T-helper 2 cell (primary cell): ENCODE measurements at regions not wholly inside any gene's neighbourhood (a gene's known extent, or its start where the extent isn't known, plus 50 kb on each side); places are given as distances from the start of the nearest gene placed in this dataset.

Source experiments
- DNase-seq, 5 experiments: peaks; one replicate each; pipeline versions ENCODE4 v3.0.0 to v3.0.0-alpha.2; 2012 to 2022

- DNase-seq, result no peak
Measured at GRCh38 chr1:201751872-201752271, 77.1 kb upstream of the IPO9 start.

- no peak for DNase-seq
Measured at GRCh38 chr1:201752333-201752732, 76.6 kb upstream of the IPO9 start.

DNA sequence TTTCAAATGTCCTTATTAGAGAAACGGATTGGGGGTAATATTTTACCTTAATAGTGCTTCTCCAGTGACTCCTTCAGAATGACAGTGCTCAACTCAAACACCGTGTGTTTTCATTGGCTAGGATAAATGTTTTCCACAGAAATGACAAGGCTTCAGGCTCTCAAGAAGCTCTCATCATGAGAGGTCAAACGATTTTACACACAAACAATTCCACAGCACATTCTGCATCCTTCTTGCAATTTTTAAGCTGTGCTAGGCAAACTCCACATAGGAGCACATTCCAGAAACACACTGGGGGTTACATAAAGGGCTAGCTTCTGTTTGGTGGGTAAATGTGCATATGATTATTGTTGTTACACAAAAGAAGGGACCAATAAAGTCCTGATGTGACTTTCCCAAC is 75.5 kb upstream of the IPO9 start:
- no peak for DNase-seq

GRCh38 chr1:201754353-201754752 is 74.6 kb upstream of the IPO9 start:
- no peak for DNase-seq

DNA sequence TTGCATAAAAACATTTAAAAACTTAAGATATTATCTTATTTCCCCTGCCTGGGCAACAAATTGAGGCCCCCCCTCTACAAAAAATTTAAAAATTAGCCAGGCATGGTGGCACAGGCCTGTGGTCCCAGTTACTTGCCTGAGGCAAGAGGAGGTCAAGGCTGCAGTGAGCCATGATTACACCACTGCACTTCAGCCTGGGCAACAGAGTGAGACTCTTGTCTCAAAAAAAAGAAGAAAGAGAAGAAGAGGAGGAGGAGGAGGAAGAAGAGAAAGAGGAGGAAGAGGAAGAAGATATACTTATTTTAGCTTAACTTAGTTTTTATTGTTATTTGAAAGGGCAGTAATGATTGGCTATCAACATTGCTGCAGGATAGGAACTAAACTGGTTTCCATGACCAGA is 73.8 kb upstream of the IPO9 start:
- DNase-seq, result no peak

- DNase-seq, result no peak
Measured at GRCh38 chr1:201756406-201756805, 72.6 kb upstream of the IPO9 start.

- no peak for DNase-seq
Measured at GRCh38 chr1:201758499-201759050, 70.4 kb upstream of the IPO9 start.

DNA sequence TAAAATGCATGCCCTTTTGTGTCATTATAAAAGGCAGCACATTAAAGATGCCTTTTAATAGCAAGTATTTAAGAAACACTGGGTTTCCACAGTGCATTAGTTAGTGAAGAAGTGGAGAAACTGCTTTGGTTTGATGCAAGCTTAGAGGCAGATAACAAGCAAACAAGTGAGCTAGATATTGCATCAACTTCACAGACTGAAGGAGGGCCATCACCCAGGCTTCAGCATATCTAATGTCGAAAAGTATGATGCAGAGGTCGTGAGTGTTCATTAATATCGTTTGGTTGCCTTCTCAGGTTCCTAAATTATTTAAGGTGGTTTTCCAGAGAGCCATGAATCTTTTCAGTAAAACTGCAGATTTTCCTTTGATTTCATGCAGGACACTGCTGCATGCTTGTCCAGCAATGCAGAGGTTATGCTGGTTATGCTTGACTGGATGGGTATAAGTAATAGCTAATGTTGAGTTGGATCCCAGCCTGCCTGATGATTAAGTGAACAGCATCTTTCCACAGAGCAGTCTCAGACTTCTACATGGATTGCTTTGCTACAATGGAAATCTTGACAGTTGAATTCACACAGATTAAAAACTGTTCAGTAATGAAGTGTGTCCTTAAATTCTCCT is 69.7 kb upstream of the IPO9 start:
- no peak for DNase-seq

- DNase-seq, result no peak
Measured at GRCh38 chr1:201760516-201760915, 68.4 kb upstream of the IPO9 start.

DNA sequence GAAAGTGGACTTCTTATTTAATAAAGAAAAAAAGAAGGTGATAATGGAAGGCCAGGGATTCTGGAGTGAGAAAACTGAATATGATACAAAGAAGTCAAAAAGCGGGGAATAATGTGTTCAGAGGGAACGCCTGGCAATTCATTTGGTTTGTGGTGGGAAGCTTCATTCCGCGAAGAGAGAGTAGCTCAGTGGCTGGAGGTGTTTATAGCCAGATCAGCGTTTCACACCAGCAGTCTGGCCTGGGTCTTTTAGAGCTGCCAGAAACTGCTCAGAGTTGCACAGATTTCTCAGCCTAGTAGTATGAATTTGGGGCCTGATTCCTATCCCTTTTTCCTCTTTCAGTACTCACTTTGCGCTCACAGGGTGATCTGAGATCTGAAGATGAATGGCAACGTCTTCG is 67.8 kb upstream of the IPO9 start:
- DNase-seq, result no peak

GRCh38 chr1:201761871-201762270 is 67.1 kb upstream of the IPO9 start:
- DNase-seq, result no peak

DNA sequence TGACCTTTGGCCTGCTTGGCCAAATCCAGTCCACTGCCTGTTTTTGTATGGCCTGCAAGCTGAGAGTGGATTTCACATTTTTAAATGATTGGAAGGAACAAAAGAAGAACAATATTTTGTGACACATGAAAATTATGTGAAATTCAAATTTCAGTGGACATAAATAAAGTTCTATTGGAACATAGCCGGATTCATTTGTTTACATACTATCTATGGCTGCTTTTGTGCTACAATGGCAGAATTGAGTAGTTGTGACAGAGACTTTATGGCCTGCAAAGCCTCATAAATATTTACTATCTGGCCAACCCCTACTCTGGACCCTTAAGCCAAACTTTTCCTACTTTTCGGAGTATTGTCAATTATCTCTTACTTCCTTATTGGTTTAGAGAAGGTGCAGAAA is 66.6 kb upstream of the IPO9 start:
- DNase-seq, result no peak

- DNase-seq, result no peak
Measured at GRCh38 chr1:201763455-201764140, 65.4 kb upstream of the IPO9 start.

DNA sequence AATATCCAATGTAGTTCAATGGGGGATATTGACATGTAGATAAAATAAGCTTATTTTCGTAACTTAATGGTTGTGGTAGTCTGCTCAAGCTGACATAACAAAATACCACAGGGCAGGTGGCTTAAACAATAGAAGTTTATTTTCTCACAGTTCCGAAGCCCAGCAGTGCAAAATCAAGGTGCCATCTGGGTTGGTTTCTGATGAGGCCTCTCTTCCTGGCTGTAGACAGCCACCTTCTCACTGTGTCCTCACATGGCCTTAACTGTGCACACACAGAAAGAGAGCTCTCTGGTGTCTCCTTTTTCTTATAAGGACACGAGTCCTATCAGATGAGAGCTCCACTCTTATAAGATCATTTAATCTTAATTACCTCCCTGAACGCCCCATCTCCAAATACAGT is 64.8 kb upstream of the IPO9 start:
- DNase-seq, result no peak

GRCh38 chr1:201764579-201764978 is 64.4 kb upstream of the IPO9 start:
- no peak for DNase-seq

GRCh38 chr1:201766131-201766866 is 62.7 kb upstream of the IPO9 start:
- no peak for DNase-seq

DNA sequence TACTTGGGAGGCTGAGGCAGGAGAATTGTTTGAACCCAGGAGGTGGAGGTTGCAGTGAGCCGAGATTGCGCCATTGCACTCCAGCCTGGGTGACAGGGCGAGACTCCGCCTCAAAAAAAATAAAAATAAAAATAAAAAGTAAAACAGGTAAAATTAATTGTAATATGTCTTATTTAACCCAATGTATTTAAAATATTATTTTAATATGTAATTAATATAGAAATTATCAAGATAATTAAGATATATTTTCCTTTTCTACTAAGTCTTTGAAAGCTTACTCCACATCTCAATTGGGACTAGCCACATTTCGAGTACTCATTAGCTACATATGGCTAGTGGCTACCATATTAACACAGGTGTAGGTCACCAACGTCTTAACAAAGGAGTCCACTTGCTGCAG is 61.6 kb upstream of the IPO9 start:
- DNase-seq, result no peak

GRCh38 chr1:201769072-201769471 is 59.9 kb upstream of the IPO9 start:
- no peak for DNase-seq

DNA sequence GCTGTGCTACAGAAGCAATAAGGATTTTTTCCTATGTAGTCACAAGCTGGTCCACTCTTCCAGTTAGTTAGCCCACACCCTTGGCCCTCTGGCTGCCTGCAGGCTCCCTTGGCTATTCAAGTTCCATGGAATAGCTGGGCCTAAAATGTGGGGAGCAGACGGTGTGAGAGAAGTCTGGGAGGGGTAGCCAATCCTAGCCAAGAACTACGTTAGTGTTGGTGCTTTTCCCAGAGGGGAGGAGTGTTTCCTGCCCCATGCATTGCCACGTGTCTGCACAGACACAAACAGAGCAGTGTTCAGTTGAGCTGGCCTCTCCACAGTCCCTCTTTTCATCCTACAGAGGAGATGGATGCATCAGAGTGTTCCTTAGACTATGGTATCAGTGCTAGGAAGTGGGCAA is 59.0 kb upstream of the IPO9 start:
- DNase-seq, result no peak

DNA sequence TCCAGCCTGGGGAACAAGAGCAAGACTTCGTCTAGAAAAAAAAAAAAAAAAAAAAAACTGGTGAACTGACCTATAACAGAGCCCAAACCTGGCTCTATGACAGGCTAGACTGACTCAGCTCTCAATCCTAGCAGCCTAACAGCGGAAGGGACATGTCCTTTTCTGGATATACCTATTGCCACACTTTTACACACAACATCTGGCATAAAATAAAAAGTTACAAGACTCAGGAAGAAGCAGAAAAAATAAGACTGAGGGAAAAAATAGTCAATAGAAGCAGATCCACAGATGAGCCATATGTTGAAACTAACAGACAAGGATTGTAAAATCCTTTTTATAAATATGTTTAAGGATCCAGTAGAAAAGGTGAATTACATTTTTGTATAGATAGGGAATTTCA is 57.5 kb upstream of the IPO9 start:
- no peak for DNase-seq

DNA sequence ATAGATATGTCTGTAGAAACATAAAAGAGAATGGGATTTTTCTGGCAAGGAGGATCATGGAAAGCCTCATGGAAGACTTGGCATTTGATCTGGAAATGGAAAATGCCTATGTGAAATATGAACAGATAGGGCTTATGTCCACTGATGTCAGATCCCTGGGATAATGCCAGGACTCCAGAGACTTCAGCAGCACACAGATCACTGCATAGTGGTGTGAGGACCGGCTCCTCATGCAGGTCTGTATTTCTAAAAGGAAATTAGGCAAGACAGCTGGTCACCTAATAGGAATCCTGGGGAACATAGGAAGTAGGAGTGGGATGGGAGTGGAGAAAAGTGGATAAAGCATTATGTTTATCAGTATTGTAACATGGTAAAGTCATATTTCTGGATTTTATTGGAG is 56.8 kb upstream of the IPO9 start:
- DNase-seq, result no peak

DNA sequence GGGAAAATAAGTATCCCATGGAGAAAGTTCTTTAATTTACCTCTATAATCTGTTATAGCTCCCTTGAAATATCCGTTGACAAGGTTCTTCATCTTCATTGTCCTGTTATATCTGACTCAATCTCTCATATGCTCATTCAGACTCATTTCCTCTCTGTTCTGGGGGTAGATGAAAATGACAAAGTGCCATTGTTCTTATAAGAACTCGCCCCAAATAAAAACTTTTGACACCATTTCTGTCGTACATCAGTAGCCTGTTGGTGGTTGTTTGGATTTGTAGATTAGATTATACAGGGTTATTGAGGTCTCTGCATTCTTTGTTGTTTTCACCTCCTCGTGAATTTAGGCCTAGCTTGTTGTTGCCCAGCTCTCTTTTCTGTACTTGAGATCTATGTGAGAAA is 55.2 kb upstream of the IPO9 start:
- DNase-seq, result no peak

- no peak for DNase-seq
Measured at GRCh38 chr1:201774224-201774982, 54.6 kb upstream of the IPO9 start.
